ENCODE measurements at regions not wholly inside any gene's neighbourhood (a gene's known extent, or its start where the extent isn't known, plus 50 kb on each side); places are given as distances from the start of the nearest gene placed in this dataset.

- TF ChIP-seq CTCF (IDR thresholded peaks at IDR 0.05), result no peak
- no peak for TF ChIP-seq EP300 (IDR thresholded peaks at IDR 0.05; ENCODE audit: low read depth)
Measured at GRCh38 chr1:218201601-218202000, 83.5 kb upstream of the RRP15 start.
